Upper lobe of right lung (tissue), 1 donor: ENCODE measurements at regions not wholly inside any gene's neighbourhood (a gene's known extent, or its start where the extent isn't known, plus 50 kb on each side); places are given as distances from the start of the nearest gene placed in this dataset.

Source experiments
- ATAC-seq: fragments of 200-7000 bp; cut with Tn5 transposase; one replicate; pipeline ENCODE4 v1.9.1; 2020; ENCODE audit warnings: mild to moderate bottlenecking, moderate library complexity
- DNase-seq: peaks from one replicate; pipeline ENCODE4 v3.0.0-alpha.2; 2020
- H3K27ac ChIP-seq: fragments of 200-600 bp; one replicate; pipeline ENCODE4 v1.8.0; 2022
- H3K27me3 ChIP-seq: fragments of 200-600 bp; one replicate; pipeline ENCODE4 v1.8.0; 2022; ENCODE audit warnings: mild to moderate bottlenecking
- H3K36me3 ChIP-seq: fragments of 200-600 bp; one replicate; pipeline ENCODE4 v1.8.0; 2022
- H3K4me1 ChIP-seq: fragments of 200-600 bp; one replicate; pipeline ENCODE4 v1.8.0; 2022
- H3K4me3 ChIP-seq: fragments of 200-600 bp; one replicate; pipeline ENCODE4 v1.8.0; 2022; ENCODE audit warnings: mild to moderate bottlenecking
- H3K9me3 ChIP-seq: fragments of 200-600 bp; one replicate; pipeline ENCODE4 v1.8.0; 2022
- CTCF ChIP-seq: fragments of 200-600 bp; IDR thresholded peaks from one replicate; pipeline ENCODE4 v1.8.0; 2022; ENCODE audit warnings: antibody characterized with exemption
- intact Hi-C: fragments of 100-400 bp; cut with DNase I; formaldehyde crosslinking; loops from one replicate; pipeline ENCODE4 v1.11.0; 2022
- donor health status: DM: no; HTN: yes; CAD: no; lungs with severe emphysema.

- no peaks in the 10 kb centered on the region for H3K9me3 ChIP-seq
- no peaks in the 10 kb centered on the region for H3K4me1 ChIP-seq
- H3K36me3 ChIP-seq = no peaks in the 10 kb centered on the region
- no peak overlapping the region for H3K4me3 ChIP-seq
- DNase-seq = no peak
- ATAC-seq = peak; percentile 67
- no peak for TF ChIP-seq CTCF
- intact Hi-C loops = no loop called here
- H3K27ac ChIP-seq = no peak overlapping the region
- H3K27me3 ChIP-seq = no peaks in the 10 kb centered on the region
Measured at GRCh38 chr1:103469801-103470200, 55.7 kb upstream of the RNPC3 start.

- Histone ChIP-seq H3K36me3 (no peaks in the 10 kb centered on the region), H3K27me3 (no peaks in the 10 kb centered on the region), H3K27ac (no peak overlapping the region), H3K4me3 (no peak overlapping the region), H3K9me3 (no peaks in the 10 kb centered on the region), H3K4me1 (no peaks in the 10 kb centered on the region)
- intact Hi-C loops = no loop called here
- ATAC-seq = no peak
- TF ChIP-seq CTCF = no peak
- DNase-seq = no peak
Measured at GRCh38 chr1:103467100-103467499, 58.4 kb upstream of the RNPC3 start.

- intact Hi-C loops = no loop called here
- Histone ChIP-seq H3K4me3 (no peak overlapping the region), H3K27ac (no peak overlapping the region), H3K36me3 (no peaks in the 10 kb centered on the region), H3K9me3 (no peaks in the 10 kb centered on the region), H3K27me3 (no peaks in the 10 kb centered on the region), H3K4me1 (no peaks in the 10 kb centered on the region)
- no peak for DNase-seq
- TF ChIP-seq CTCF = peak; percentile 61
- peak; percentile 51 for ATAC-seq
Measured at GRCh38 chr1:103461161-103462105, 64.1 kb upstream of the RNPC3 start.

- Histone ChIP-seq H3K36me3 (no peaks in the 10 kb centered on the region), H3K27ac (no peak overlapping the region), H3K27me3 (no peaks in the 10 kb centered on the region), H3K9me3 (no peaks in the 10 kb centered on the region), H3K4me3 (no peak overlapping the region), H3K4me1 (no peaks in the 10 kb centered on the region)
- ATAC-seq = no peak
- intact Hi-C loops = no loop called here
- no peak for DNase-seq
- no peak for TF ChIP-seq CTCF
Measured at GRCh38 chr1:103460511-103460910, 65.0 kb upstream of the RNPC3 start.

GRCh38 chr1:103459346-103459745 lies 66.2 kb upstream of the RNPC3 start:
- Histone ChIP-seq H3K9me3 (no peaks in the 10 kb centered on the region), H3K27me3 (no peaks in the 10 kb centered on the region), H3K27ac (no peak overlapping the region), H3K4me3 (no peak overlapping the region), H3K36me3 (no peaks in the 10 kb centered on the region), H3K4me1 (no peaks in the 10 kb centered on the region)
- intact Hi-C loops = no loop called here
- no peak for TF ChIP-seq CTCF
- no peak for DNase-seq
- ATAC-seq = no peak
